ENCODE measurements at regions not wholly inside any gene's neighbourhood (a gene's known extent, or its start where the extent isn't known, plus 50 kb on each side); places are given as distances from the start of the nearest gene placed in this dataset.
"Not testable (repeated sequence)": the region's sequence is repeated elsewhere in the genome, so short reads cannot be mapped to it uniquely, and the experiment has no call there.

DNA sequence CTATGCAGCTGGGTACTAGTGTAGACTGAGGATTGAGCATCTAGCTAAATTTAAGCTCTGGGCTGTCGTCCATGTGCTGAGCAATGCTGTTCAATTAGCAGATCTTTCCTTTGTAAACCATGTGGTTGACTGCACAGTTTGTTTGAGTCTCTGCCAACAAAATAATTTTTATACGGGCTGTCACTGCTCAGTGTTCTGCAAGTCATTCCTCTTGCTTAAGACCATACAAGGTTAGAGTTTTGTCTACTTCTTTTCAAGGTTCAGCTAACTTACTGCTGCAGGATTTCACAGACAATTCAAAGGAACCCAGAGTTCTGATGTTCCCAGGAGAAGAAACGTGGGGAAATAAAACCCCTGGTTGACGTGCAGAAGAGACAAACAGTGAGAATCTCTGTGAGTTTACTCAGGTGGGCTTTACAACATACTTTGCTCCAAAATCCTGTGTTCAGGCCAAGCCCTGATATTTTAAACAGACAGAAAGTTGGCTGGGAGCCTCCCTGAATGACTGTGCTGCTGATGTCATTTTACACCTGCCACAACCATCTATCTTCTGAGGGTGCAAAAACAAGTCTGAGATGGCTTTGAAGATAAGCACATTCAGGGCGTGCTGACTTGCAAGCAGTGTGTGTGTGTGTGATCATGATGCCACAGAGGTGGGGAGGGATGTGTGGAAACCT lies 177.1 kb upstream of the SVIL start:
- Histone ChIP-seq H3K36me3 (ENCODE audit: insufficient read depth in 1 of 2, low read depth in 1 of 2) (no peaks in the 10 kb centered on the region), H3K4me3 (peak overlapping the region; percentile 31), H3K27me3 (ENCODE audit: insufficient read depth in 3 of 3, low read length in 2 of 3) (no peaks in the 10 kb centered on the region), H3K9me3 (no peaks in the 10 kb centered on the region), H3K4me1 (peaks cover 48% of the 10 kb centered on the region), H3K27ac (peak overlapping the region; percentile 84)
- intact Hi-C loops (cut with DNase I), result loop anchor here (2.0 to 10.0 kb wide), 3 partner anchors 40 to 167 kb away; no protein-coding TSS in a partner anchor
- 4 to 7% (median 5%) methylated on average over 5 of the region's 5 CpGs for WGBS, 3 donors
- ATAC-seq (peak; percentile 92), DNase-seq (peak; percentile 33 to 65)
- TF ChIP-seq, protein P1, sequence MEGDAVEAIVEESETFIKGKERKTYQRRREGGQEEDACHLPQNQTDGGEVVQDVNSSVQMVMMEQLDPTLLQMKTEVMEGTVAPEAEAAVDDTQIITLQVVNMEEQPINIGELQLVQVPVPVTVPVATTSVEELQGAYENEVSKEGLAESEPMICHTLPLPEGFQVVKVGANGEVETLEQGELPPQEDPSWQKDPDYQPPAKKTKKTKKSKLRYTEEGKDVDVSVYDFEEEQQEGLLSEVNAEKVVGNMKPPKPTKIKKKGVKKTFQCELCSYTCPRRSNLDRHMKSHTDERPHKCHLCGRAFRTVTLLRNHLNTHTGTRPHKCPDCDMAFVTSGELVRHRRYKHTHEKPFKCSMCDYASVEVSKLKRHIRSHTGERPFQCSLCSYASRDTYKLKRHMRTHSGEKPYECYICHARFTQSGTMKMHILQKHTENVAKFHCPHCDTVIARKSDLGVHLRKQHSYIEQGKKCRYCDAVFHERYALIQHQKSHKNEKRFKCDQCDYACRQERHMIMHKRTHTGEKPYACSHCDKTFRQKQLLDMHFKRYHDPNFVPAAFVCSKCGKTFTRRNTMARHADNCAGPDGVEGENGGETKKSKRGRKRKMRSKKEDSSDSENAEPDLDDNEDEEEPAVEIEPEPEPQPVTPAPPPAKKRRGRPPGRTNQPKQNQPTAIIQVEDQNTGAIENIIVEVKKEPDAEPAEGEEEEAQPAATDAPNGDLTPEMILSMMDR (IDR thresholded peaks at IDR 0.05), result no peak

DNA sequence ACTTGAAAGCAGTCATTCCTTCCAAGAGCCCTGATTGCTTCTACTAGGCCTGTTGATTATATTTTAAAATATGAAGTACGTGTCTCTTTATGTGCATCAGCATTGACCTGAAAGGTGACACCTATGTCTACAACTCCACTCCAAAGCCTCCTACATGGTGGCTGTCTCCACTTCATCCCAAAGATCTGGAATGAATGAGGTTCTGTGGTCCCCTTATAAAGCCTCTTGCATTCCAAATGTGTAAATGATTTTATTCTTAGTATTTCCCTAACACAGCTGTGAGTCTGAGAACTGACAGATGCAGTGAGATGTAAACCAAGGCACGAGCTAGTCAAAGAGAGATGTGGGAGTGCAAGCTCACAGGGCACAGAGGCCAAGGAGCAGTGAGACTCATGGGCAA lies 176.0 kb upstream of the SVIL start:
- ATAC-seq, result no peak
- Histone ChIP-seq H3K27me3 (ENCODE audit: insufficient read depth in 3 of 3, low read length in 2 of 3) (no peaks in the 10 kb centered on the region), H3K4me1 (peaks cover 58% of the 10 kb centered on the region), H3K4me3 (no peak overlapping the region), H3K9me3 (no peaks in the 10 kb centered on the region), H3K27ac (peak overlapping the region; percentile 84), H3K36me3 (ENCODE audit: insufficient read depth in 1 of 2, low read depth in 1 of 2) (no peaks in the 10 kb centered on the region)
- WGBS, 3 donors, result 66 to 81% (median 73%) methylated on average over 2 of the region's 2 CpGs
- no peak for DNase-seq
- intact Hi-C loops (cut with DNase I), result loop anchor here in 1 of 2 donors (5.0 to 10.0 kb wide), 2 partner anchors 41 to 166 kb away; no protein-coding TSS in a partner anchor
- TF ChIP-seq, protein P1 (IDR thresholded peaks at IDR 0.05), result no peak

DNA sequence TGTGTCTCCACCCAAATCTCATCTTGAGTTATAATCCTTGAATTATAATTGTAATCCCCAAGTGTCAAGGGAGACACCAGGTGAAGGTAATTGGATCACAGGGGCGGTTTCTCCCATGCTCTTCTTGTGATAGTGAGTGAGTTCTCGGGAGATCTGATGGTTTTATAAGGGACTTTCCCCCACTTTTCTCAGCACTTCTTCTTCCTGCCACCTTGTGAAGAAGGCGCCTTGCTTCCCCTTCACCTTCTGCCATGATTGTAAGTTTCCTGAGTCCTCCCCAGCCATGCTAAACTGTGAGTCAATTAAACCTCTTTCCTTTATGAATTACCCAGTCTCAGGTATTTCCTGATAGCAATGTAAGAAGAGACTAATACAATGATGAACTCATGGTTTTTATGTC lies 175.5 kb upstream of the SVIL start:
- DNase-seq; H3K27me3 ChIP-seq (ENCODE audit: insufficient read depth in 3 of 3, low read length in 2 of 3); H3K4me3 ChIP-seq; H3K9me3 ChIP-seq; H3K36me3 ChIP-seq (ENCODE audit: insufficient read depth in 1 of 2, low read depth in 1 of 2); ATAC-seq: not testable (repeated sequence)
- intact Hi-C loops (cut with DNase I), result loop anchor here in 1 of 2 donors (5.0 to 10.0 kb wide), 2 partner anchors 42 to 165 kb away; no protein-coding TSS in a partner anchor
- peaks cover 63% of the 10 kb centered on the region for H3K4me1 ChIP-seq
- peak overlapping the region; percentile 84 for H3K27ac ChIP-seq
- WGBS, 3 donors, result 90 to 93% (median 91%) methylated on average over 3 of the region's 3 CpGs

DNA sequence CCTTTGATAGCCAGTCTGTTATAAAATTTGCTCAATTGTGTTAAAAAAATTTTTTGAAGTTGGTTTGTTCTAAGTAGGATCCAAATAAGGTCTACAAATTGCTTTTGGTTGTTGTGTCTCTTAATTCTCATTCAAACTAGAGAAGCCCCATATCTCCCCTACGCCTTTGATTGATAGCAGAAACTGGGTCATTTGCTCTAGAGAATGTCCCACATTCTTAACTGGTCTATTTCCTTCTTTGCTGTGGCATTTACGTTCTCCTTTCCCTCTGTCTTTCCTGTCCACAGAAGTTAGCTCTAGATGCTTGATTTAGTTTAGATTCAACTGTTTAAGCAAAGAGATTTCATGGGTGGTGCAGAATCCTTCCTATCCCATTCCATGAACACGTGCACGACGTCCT lies 174.6 kb upstream of the SVIL start:
- ATAC-seq, result no peak
- DNase-seq, result no peak
- no peak overlapping the region for H3K4me3 ChIP-seq
- WGBS, 3 donors, result 85 to 92% (median 88%) methylated on average over 5 of the region's 5 CpGs
- H3K4me1 ChIP-seq, result peaks cover 70% of the 10 kb centered on the region
- H3K27me3 ChIP-seq (ENCODE audit: insufficient read depth in 3 of 3, low read length in 2 of 3), result no peaks in the 10 kb centered on the region
- no peaks in the 10 kb centered on the region for H3K9me3 ChIP-seq
- intact Hi-C loops (cut with DNase I), result loop anchor here in 1 of 2 donors (5.0 to 10.0 kb wide), 2 partner anchors 72 to 135 kb away; no protein-coding TSS in a partner anchor
- TF ChIP-seq, protein P1 (IDR thresholded peaks at IDR 0.05), result no peak
- peak overlapping the region; percentile 84 for H3K27ac ChIP-seq
- H3K36me3 ChIP-seq (ENCODE audit: insufficient read depth in 1 of 2, low read depth in 1 of 2), result no peaks in the 10 kb centered on the region

DNA sequence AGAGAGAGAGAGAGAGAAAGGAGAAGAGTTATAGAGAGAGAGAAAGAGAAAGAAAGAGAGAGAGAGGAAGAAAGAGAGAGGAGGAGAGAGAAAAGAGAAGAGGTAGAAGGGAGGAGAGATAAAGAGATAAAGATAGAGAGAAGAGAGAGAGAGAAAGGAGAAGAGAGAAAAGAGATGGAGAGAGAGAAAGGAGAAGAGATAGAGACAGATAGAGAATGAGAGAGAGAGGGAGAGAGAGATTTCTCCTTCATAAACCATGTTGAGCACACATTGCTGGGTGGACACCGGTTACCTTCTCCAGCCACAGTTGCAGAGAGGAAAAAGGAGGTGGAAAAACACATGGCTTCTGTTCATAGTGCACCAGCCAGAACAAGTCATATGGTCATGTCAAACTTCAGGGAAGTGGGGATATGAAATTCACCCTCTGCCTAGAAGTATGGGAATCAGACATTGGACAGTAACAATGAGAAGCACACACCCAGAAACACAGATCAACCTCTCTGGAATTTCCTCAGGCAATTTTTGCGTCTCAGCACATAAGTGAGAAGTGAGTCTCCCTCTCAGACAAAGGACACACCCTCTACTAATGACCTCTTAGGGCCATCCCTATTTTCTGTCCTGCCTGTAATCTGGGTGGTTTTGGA lies 172.5 kb upstream of the SVIL start:
- DNase-seq, result no peak
- ATAC-seq, result no peak
- peak overlapping the region; percentile 98 for H3K27ac ChIP-seq
- no peaks in the 10 kb centered on the region for H3K27me3 ChIP-seq (ENCODE audit: insufficient read depth in 3 of 3, low read length in 2 of 3)
- no peaks in the 10 kb centered on the region for H3K9me3 ChIP-seq
- TF ChIP-seq, protein P1 (IDR thresholded peaks at IDR 0.05), result no peak
- peaks cover 69% of the 10 kb centered on the region for H3K4me1 ChIP-seq
- no peak overlapping the region for H3K4me3 ChIP-seq
- 34 to 74% (median 40%) methylated on average over 2 of the region's 2 CpGs for WGBS, 3 donors
- H3K36me3 ChIP-seq (ENCODE audit: insufficient read depth in 1 of 2, low read depth in 1 of 2), result no peaks in the 10 kb centered on the region
- intact Hi-C loops (cut with DNase I), result loop anchor here in 1 of 2 donors (5.0 to 10.0 kb wide), 2 partner anchors 70 to 138 kb away; no protein-coding TSS in a partner anchor
